Hepatocyte (in vitro differentiated cells): ENCODE measurements at regions not wholly inside any gene's neighbourhood (a gene's known extent, or its start where the extent isn't known, plus 50 kb on each side); places are given as distances from the start of the nearest gene placed in this dataset.

Experiments used
- DNase-seq: peaks from one replicate; pipeline ENCODE4 v3.0.0-alpha.2; 2016; ENCODE audit warnings: low spot score
- H2AFZ ChIP-seq: fragments of 200-600 bp; sonication (generic); 2 replicates; pipeline ENCODE4 v1.6.0; 2016; ENCODE audit warnings: antibody characterized with exemption, mild to moderate bottlenecking
- H3K27ac ChIP-seq: fragments of 200-600 bp; sonication (generic); 2 replicates; pipeline ENCODE4 v1.5.1; 2016; ENCODE audit warnings: mild to moderate bottlenecking
- H3K27me3 ChIP-seq: fragments of 200-600 bp; sonication (generic); 2 replicates; pipeline ENCODE4 v1.6.1; 2016
- H3K36me3 ChIP-seq: fragments of 200-600 bp; sonication (generic); replicated peaks from 2 replicates; pipeline ENCODE4 v1.5.1; 2016; ENCODE audit warnings: low read depth; ENCODE audit not compliant: insufficient read depth
- H3K4me1 ChIP-seq: fragments of 200-600 bp; sonication (generic); 2 replicates; pipeline ENCODE4 v1.5.1; 2016; ENCODE audit warnings: mild to moderate bottlenecking, moderate library complexity; ENCODE audit not compliant: insufficient read depth
- H3K4me2 ChIP-seq: fragments of 200-600 bp; sonication (generic); 2 replicates; pipeline ENCODE4 v1.6.0; 2016
- H3K4me3 ChIP-seq: fragments of 200-600 bp; sonication (generic); 2 replicates; pipeline ENCODE4 v1.5.1; 2016; ENCODE audit warnings: mild to moderate bottlenecking
- H3K79me2 ChIP-seq: fragments of 200-600 bp; sonication (generic); 2 replicates; pipeline ENCODE4 v1.6.0; 2017; ENCODE audit warnings: mild to moderate bottlenecking
- H3K9me2 ChIP-seq: fragments of 200-600 bp; sonication (generic); replicated peaks from 2 replicates; pipeline ENCODE4 v1.6.0; 2017; ENCODE audit warnings: mild to moderate bottlenecking; ENCODE audit not compliant: insufficient read depth
- H3K9me3 ChIP-seq: fragments of 200-600 bp; sonication (generic); 2 replicates; pipeline ENCODE4 v1.5.1; 2016; ENCODE audit warnings: low read depth, mild to moderate bottlenecking
- H4K20me1 ChIP-seq: fragments of 200-600 bp; sonication (generic); 2 replicates; pipeline ENCODE4 v1.6.0; 2016; ENCODE audit warnings: mild to moderate bottlenecking; ENCODE audit not compliant: insufficient read depth, poor library complexity, severe bottlenecking
- CTCF ChIP-seq: fragments of 200-600 bp; sonication (generic); IDR thresholded peaks from 2 replicates; pipeline ENCODE4 v1.5.1; 2016; ENCODE audit warnings: antibody characterized with exemption, mild to moderate bottlenecking; ENCODE audit not compliant: poor library complexity
- EZH2 ChIP-seq: fragments of 200-600 bp; sonication (generic); IDR thresholded peaks from 2 replicates; pipeline ENCODE4 v1.6.1; 2016; ENCODE audit warnings: antibody characterized with exemption, mild to moderate bottlenecking, borderline replicate concordance
- EZH2phosphoT487 ChIP-seq: fragments of 200-600 bp; sonication (generic); IDR thresholded peaks from one replicate; pipeline ENCODE4 v1.6.1; 2018; ENCODE audit warnings: antibody characterized with exemption, mild to moderate bottlenecking, low read depth, moderate library complexity; ENCODE audit not compliant: unreplicated experiment, severe bottlenecking
- WGBS: methylation state at CpG from one replicate; pipeline ENCODE4 v1.1.6; 2016; ENCODE audit warnings: low lambda C conversion rate; ENCODE audit errors: missing lambda C conversion rate; 5-methylcytosine and 5-hydroxymethylcytosine counted together

GRCh38 chr7:25550149-25550548, 321.9 kb upstream of the NPVF start:
- no peaks in the 10 kb centered on the region for H3K36me3 ChIP-seq
- TF ChIP-seq CTCF (no peak), EZH2 (no peak), EZH2phosphoT487 (no peak)
- peaks cover 19% of the 10 kb centered on the region for H3K4me1 ChIP-seq
- no peak for DNase-seq
- H3K27me3 ChIP-seq: peaks cover 2% of the 10 kb centered on the region
- H3K9me3 ChIP-seq: no peaks in the 10 kb centered on the region
- no peak overlapping the region for H3K4me3 ChIP-seq
- no peaks in the 10 kb centered on the region for H3K79me2 ChIP-seq
- H2AFZ ChIP-seq: no peak overlapping the region
- no peak overlapping the region for H3K27ac ChIP-seq
- H4K20me1 ChIP-seq: no peaks in the 10 kb centered on the region
- H3K4me2 ChIP-seq: no peak overlapping the region
- no peaks in the 10 kb centered on the region for H3K9me2 ChIP-seq
- 68% methylated on average over 5 of the region's 5 CpGs for WGBS

GRCh38 chr7:25552998-25553397, 324.7 kb upstream of the NPVF start:
- Histone ChIP-seq H3K4me2 (no peak overlapping the region), H3K4me3 (no peak overlapping the region), H3K36me3 (no peaks in the 10 kb centered on the region), H3K27me3 (peaks cover under 1% of the 10 kb centered on the region), H3K9me3 (no peaks in the 10 kb centered on the region), H2AFZ (no peak overlapping the region), H3K4me1 (peaks cover 18% of the 10 kb centered on the region), H3K9me2 (no peaks in the 10 kb centered on the region), H3K27ac (no peak overlapping the region), H4K20me1 (no peaks in the 10 kb centered on the region), H3K79me2 (no peaks in the 10 kb centered on the region)
- 79% methylated on average over 3 of the region's 3 CpGs for WGBS
- no peak for TF ChIP-seq CTCF
- no peak for TF ChIP-seq EZH2
- no peak for TF ChIP-seq EZH2phosphoT487
- DNase-seq: no peak

GRCh38 chr7:25553580-25554291, 325.4 kb upstream of the NPVF start:
- DNase-seq: no peak
- H3K27me3 ChIP-seq: no peaks in the 10 kb centered on the region
- no peaks in the 10 kb centered on the region for H3K79me2 ChIP-seq
- H3K4me2 ChIP-seq: no peak overlapping the region
- H3K4me3 ChIP-seq: no peak overlapping the region
- no peaks in the 10 kb centered on the region for H3K9me3 ChIP-seq
- no peak overlapping the region for H3K27ac ChIP-seq
- H3K36me3 ChIP-seq: no peaks in the 10 kb centered on the region
- peaks cover 15% of the 10 kb centered on the region for H3K4me1 ChIP-seq
- no peak overlapping the region for H2AFZ ChIP-seq
- no peak for TF ChIP-seq CTCF
- TF ChIP-seq EZH2phosphoT487: no peak
- TF ChIP-seq EZH2: no peak
- 70% methylated on average over 13 of the region's 13 CpGs for WGBS
- H4K20me1 ChIP-seq: no peaks in the 10 kb centered on the region
- H3K9me2 ChIP-seq: no peaks in the 10 kb centered on the region
